ENCODE measurements at regions not wholly inside any gene's neighbourhood (a gene's known extent, or its start where the extent isn't known, plus 50 kb on each side); places are given as distances from the start of the nearest gene placed in this dataset.

- H3K4me3 ChIP-seq (replicated peaks in 1 of 2; ENCODE audit: low read depth in 2 of 2, low read length in 2 of 2) = no peak overlapping the region
- no peak for TF ChIP-seq CTCF (IDR thresholded peaks at IDR 0.05; ENCODE audit: low read depth, low read length)
- no peak for DNase-seq (ENCODE audit: low read depth in 2 of 2)
Measured at GRCh38 chr4:28238876-28239275, 1378.2 kb downstream of the STIM2 start.

GRCh38 chr4:28241021-28241420 lies 1380.4 kb downstream of the STIM2 start:
- no peak overlapping the region for H3K4me3 ChIP-seq (replicated peaks in 1 of 2; ENCODE audit: low read depth in 2 of 2, low read length in 2 of 2)
- TF ChIP-seq CTCF (IDR thresholded peaks at IDR 0.05; ENCODE audit: low read depth, low read length) = no peak
- DNase-seq (ENCODE audit: low read depth in 2 of 2) = peak in 1 of 2 donors; percentile 55

- H3K4me3 ChIP-seq (replicated peaks in 1 of 2; ENCODE audit: low read depth in 2 of 2, low read length in 2 of 2) = no peak overlapping the region
- DNase-seq (ENCODE audit: low read depth in 2 of 2) = peak in 1 of 2 donors; percentile 42
- TF ChIP-seq CTCF (IDR thresholded peaks at IDR 0.05; ENCODE audit: low read depth, low read length) = no peak
Measured at GRCh38 chr4:28247805-28248204, 1387.2 kb downstream of the STIM2 start.

GRCh38 chr4:28248269-28248668 lies 1387.6 kb downstream of the STIM2 start:
- DNase-seq (ENCODE audit: low read depth in 2 of 2) = no peak
- H3K4me3 ChIP-seq (replicated peaks in 1 of 2; ENCODE audit: low read depth in 2 of 2, low read length in 2 of 2) = no peak overlapping the region
- TF ChIP-seq CTCF (IDR thresholded peaks at IDR 0.05; ENCODE audit: low read depth, low read length) = no peak

GRCh38 chr4:28250646-28251045 lies 1390.0 kb downstream of the STIM2 start:
- DNase-seq (ENCODE audit: low read depth in 2 of 2) = peak in 1 of 2 donors; percentile 45
- H3K4me3 ChIP-seq (replicated peaks in 1 of 2; ENCODE audit: low read depth in 2 of 2, low read length in 2 of 2) = no peak overlapping the region
- TF ChIP-seq CTCF (IDR thresholded peaks at IDR 0.05; ENCODE audit: low read depth, low read length) = no peak

GRCh38 chr4:28251831-28252230 lies 1391.2 kb downstream of the STIM2 start:
- DNase-seq (ENCODE audit: low read depth in 2 of 2) = no peak
- no peak overlapping the region for H3K4me3 ChIP-seq (replicated peaks in 1 of 2; ENCODE audit: low read depth in 2 of 2, low read length in 2 of 2)
- no peak for TF ChIP-seq CTCF (IDR thresholded peaks at IDR 0.05; ENCODE audit: low read depth, low read length)

- DNase-seq (ENCODE audit: low read depth in 2 of 2) = no peak
- TF ChIP-seq CTCF (IDR thresholded peaks at IDR 0.05; ENCODE audit: low read depth, low read length) = no peak
- no peak overlapping the region for H3K4me3 ChIP-seq (replicated peaks in 1 of 2; ENCODE audit: low read depth in 2 of 2, low read length in 2 of 2)
Measured at GRCh38 chr4:28254003-28254402, 1393.4 kb downstream of the STIM2 start.

All from cardiac fibroblast (primary cell).